NT2/D1 (cell line): ENCODE measurements at regions not wholly inside any gene's neighbourhood (a gene's known extent, or its start where the extent isn't known, plus 50 kb on each side); places are given as distances from the start of the nearest gene placed in this dataset.

Experiments
- SUZ12 ChIP-seq: IDR thresholded peaks from 2 replicates; pipeline ENCODE4 v1.6.1; 2011; ENCODE audit not compliant: insufficient read length, insufficient read depth; ENCODE audit errors: extremely low read depth
- YY1 ChIP-seq: IDR thresholded peaks from 2 replicates; pipeline ENCODE4 v1.6.1; 2011; ENCODE audit not compliant: insufficient read length, insufficient read depth
- ZNF274 ChIP-seq: IDR thresholded peaks from 2 replicates; pipeline ENCODE4 v1.6.1; 2011; ENCODE audit warnings: mild to moderate bottlenecking, low read depth, low read length

DNA sequence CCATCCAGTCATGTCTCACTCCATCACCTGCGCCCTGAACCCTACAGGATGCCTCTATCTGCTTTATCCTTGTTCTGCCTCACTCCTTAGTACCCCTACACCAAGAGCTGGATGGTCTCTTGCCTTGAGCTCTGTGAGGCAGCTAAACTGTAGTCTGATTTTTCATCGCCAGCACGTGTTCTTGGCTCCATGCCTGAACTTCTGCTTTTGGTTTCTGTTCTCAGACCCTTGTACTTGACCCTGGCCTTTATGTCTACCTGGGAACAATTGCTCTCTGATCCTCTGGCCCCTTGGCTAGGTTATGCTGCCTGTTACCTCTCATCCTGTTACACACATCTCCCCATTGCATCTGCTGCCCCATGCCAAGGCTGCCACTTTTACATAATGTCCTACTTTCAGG lies 318.0 kb upstream of the LMCD1 start:
- TF ChIP-seq YY1 (no peak), SUZ12 (no peak), ZNF274 (no peak)
